Breast epithelium (tissue), 4 donors: ENCODE measurements at regions not wholly inside any gene's neighbourhood (a gene's known extent, or its start where the extent isn't known, plus 50 kb on each side); places are given as distances from the start of the nearest gene placed in this dataset.

ENCODE experiments used
- DNase-seq, 2 donors: peaks; one replicate each; pipeline ENCODE4 v3.0.0-alpha.2; 2019; ENCODE audit warnings: low spot score in 2 of 2
- H3K27ac ChIP-seq, 2 donors: fragments of 200-600 bp; sonication (generic) in 1 of 2; one replicate each; pipeline ENCODE4 v1.5.1; 2016 to 2019; ENCODE audit warnings: mild to moderate bottlenecking in 1 of 2
- H3K27me3 ChIP-seq, 2 donors: fragments of 200-600 bp; sonication (generic) in 1 of 2; one replicate each; pipeline versions ENCODE4 v1.5.1 to v1.6.0; 2017 to 2019; ENCODE audit warnings: control low read depth in 1 of 2, mild to moderate bottlenecking in 1 of 2
- H3K36me3 ChIP-seq: fragments of 200-600 bp; one replicate; pipeline ENCODE4 v1.5.1; 2019
- H3K4me1 ChIP-seq, 2 donors: fragments of 200-600 bp; sonication (generic); one replicate each; pipeline ENCODE4 v1.5.1; 2016 to 2019; ENCODE audit warnings: control low read depth in 1 of 2
- H3K4me3 ChIP-seq, 3 donors: fragments of 200-600 bp; sonication (generic); 1 replicate in 2 of 3; 2 replicates in 1 of 3; pipeline ENCODE4 v1.5.1; 2016 to 2019; ENCODE audit warnings: mild to moderate bottlenecking in 3 of 3, moderate library complexity in 2 of 3
- H3K9me3 ChIP-seq, 2 donors: fragments of 200-600 bp; sonication (generic) in 1 of 2; one replicate each; pipeline ENCODE4 v1.5.1; 2016 to 2019; ENCODE audit warnings: control low read depth in 1 of 2
- POLR2A ChIP-seq: fragments of 450-650 bp; IDR thresholded peaks from one replicate; pipeline ENCODE4 v1.6.1; 2016; ENCODE audit warnings: antibody characterized with exemption, mild to moderate bottlenecking, moderate library complexity
- POLR2AphosphoS5 ChIP-seq, 3 donors: sonication (generic); formaldehyde crosslinking; IDR thresholded peaks; one replicate each; pipeline ENCODE4 v1.6.1; 2017; ENCODE audit warnings: antibody characterized with exemption in 3 of 3
- intact Hi-C: fragments of 100-400 bp; cut with DNase I; formaldehyde crosslinking; loops from one replicate; pipeline ENCODE4 v1.15.1; 2023; ENCODE audit warnings: low total_unique reads
- TF ChIP-seq, protein P1 (sequence below), 3 donors: fragments of 450-650 bp; IDR thresholded peaks; one replicate each; pipeline ENCODE4 v1.5.1; 2016 to 2017; ENCODE audit warnings: antibody characterized with exemption in 3 of 3, mild to moderate bottlenecking in 3 of 3, moderate library complexity in 3 of 3

- TF ChIP-seq POLR2AphosphoS5 (IDR thresholded peaks at IDR 0.05), result no peak
- TF ChIP-seq POLR2A, result no peak
- TF ChIP-seq, protein P1, sequence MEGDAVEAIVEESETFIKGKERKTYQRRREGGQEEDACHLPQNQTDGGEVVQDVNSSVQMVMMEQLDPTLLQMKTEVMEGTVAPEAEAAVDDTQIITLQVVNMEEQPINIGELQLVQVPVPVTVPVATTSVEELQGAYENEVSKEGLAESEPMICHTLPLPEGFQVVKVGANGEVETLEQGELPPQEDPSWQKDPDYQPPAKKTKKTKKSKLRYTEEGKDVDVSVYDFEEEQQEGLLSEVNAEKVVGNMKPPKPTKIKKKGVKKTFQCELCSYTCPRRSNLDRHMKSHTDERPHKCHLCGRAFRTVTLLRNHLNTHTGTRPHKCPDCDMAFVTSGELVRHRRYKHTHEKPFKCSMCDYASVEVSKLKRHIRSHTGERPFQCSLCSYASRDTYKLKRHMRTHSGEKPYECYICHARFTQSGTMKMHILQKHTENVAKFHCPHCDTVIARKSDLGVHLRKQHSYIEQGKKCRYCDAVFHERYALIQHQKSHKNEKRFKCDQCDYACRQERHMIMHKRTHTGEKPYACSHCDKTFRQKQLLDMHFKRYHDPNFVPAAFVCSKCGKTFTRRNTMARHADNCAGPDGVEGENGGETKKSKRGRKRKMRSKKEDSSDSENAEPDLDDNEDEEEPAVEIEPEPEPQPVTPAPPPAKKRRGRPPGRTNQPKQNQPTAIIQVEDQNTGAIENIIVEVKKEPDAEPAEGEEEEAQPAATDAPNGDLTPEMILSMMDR (IDR thresholded peaks at IDR 0.05), result no peak
- no peak overlapping the region for H3K27ac ChIP-seq
- H3K4me1 ChIP-seq, result no peaks in the 10 kb centered on the region
- H3K9me3 ChIP-seq, result no peaks in the 10 kb centered on the region
- H3K4me3 ChIP-seq, result no peak overlapping the region
- intact Hi-C loops, result no loop called here
- no peaks in the 10 kb centered on the region for H3K36me3 ChIP-seq
- H3K27me3 ChIP-seq, result no peaks in the 10 kb centered on the region
- DNase-seq, result no peak
Measured at GRCh38 chr10:111784436-111784835, 399.1 kb downstream of the GPAM start.

DNA sequence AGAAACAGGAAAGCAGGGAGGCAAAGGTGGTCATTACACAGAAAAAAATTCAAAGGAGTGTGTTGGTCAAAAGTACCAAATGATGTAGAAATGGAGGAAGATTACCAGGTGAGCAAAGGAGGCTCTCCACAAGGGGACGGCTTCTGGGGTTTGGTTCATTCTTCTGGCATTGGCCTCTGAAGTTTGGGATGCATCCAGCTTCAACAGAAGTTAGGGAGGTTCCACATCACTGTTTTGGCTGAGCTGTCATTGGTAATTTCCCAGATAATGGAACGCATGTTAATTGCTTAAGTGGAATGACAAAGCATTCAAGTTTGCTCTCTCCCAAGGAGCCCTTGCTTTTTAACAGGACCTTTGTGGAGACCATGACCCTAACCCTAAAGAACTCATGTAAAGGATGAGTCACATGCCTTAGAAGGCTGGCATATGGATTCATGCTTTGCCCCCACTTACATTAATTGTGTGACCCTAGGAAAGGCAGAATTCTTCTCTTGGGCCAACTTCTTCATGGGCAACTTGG lies 398.6 kb downstream of the GPAM start:
- TF ChIP-seq POLR2A, result no peak
- TF ChIP-seq POLR2AphosphoS5 (IDR thresholded peaks at IDR 0.05), result no peak
- TF ChIP-seq, protein P1 (IDR thresholded peaks at IDR 0.05), result no peak
- Histone ChIP-seq H3K4me1 (no peaks in the 10 kb centered on the region), H3K27ac (no peak overlapping the region), H3K36me3 (no peaks in the 10 kb centered on the region), H3K9me3 (no peaks in the 10 kb centered on the region), H3K4me3 (no peak overlapping the region), H3K27me3 (no peaks in the 10 kb centered on the region)
- no peak for DNase-seq
- intact Hi-C loops, result no loop called here

DNA sequence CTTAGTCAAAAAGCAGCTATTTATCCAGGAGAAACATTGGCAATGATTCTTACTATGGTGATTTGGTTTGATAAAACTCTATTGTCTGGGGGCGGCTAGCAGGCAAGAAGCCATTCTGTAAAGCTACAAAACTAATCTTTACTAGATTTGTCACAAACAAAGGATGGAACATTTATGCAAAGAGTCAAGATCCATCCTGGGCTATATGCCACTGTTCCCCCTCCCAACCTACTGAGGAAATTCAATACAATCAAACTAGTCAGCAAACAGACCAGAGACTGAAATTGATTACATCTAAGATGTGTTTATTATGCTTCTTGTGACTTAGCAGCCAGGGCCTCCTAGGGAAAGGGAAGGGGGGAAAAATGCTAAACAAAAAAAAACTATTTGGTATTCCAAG lies 397.6 kb downstream of the GPAM start:
- DNase-seq, result no peak
- no peak for TF ChIP-seq POLR2AphosphoS5 (IDR thresholded peaks at IDR 0.05)
- TF ChIP-seq, protein P1 (IDR thresholded peaks at IDR 0.05), result no peak
- TF ChIP-seq POLR2A, result no peak
- Histone ChIP-seq H3K27ac (no peak overlapping the region), H3K27me3 (no peaks in the 10 kb centered on the region), H3K4me1 (no peaks in the 10 kb centered on the region), H3K9me3 (no peaks in the 10 kb centered on the region), H3K4me3 (no peak overlapping the region), H3K36me3 (no peaks in the 10 kb centered on the region)
- intact Hi-C loops, result no loop called here

DNA sequence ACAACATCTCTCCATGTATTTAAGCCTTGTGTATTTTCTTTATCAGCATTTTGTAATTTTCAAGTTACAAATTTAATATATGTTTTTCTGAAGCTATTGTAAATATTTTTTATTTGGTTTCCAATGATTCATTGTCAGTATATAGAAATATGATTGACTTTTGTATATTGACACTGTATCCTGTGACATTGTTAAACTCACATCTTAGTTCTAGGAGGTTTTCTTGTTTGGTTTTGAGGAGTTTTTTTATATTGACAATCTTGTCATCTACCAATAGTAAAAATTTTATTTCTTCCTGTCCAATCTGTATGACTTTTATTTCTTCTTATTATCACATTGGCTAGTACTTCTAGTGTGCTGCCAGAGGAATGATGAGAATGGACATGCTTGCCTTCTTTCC lies 393.7 kb downstream of the GPAM start:
- H3K36me3 ChIP-seq, result no peaks in the 10 kb centered on the region
- no peaks in the 10 kb centered on the region for H3K27me3 ChIP-seq
- H3K4me1 ChIP-seq, result no peaks in the 10 kb centered on the region
- no peak overlapping the region for H3K4me3 ChIP-seq
- H3K27ac ChIP-seq, result no peak overlapping the region
- no peak for DNase-seq
- intact Hi-C loops, result no loop called here
- TF ChIP-seq, protein P1 (IDR thresholded peaks at IDR 0.05), result no peak
- TF ChIP-seq POLR2A (no peak), POLR2AphosphoS5 (IDR thresholded peaks at IDR 0.05) (no peak)
- H3K9me3 ChIP-seq, result peaks cover 0 to 6% of the 10 kb centered on the region in 2 donors

DNA sequence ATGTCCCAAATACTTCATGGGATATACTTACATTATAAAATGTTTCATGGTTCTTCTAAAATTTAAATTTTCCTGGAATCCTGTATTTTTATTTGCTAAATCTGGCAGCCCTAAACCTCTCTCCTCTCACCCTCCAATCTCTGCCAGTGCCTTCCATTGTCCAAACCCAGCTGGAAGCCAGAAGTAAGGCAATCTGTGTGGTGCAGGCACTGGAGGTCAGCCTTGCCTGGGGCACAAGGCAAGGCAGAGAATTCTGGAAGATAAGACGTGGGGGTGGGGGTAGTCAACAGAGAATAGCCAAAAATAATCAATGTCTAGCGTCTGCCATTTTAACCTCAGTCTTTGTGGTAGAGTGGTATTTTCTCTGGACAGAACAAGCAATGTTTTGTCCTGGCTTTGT lies 381.7 kb downstream of the GPAM start:
- H3K27ac ChIP-seq, result no peak overlapping the region
- H3K36me3 ChIP-seq, result no peaks in the 10 kb centered on the region
- no peak overlapping the region for H3K4me3 ChIP-seq
- TF ChIP-seq, protein P1 (IDR thresholded peaks at IDR 0.05), result no peak
- no peak for TF ChIP-seq POLR2AphosphoS5 (IDR thresholded peaks at IDR 0.05)
- H3K4me1 ChIP-seq, result no peaks in the 10 kb centered on the region
- H3K9me3 ChIP-seq, result no peaks in the 10 kb centered on the region
- DNase-seq, result no peak
- intact Hi-C loops, result no loop called here
- no peaks in the 10 kb centered on the region for H3K27me3 ChIP-seq
